Fibroblast of the aortic adventitia (primary cell): ENCODE measurements at regions not wholly inside any gene's neighbourhood (a gene's known extent, or its start where the extent isn't known, plus 50 kb on each side); places are given as distances from the start of the nearest gene placed in this dataset.

Source experiments
- DNase-seq: peaks from one replicate; pipeline ENCODE4 v3.0.0-alpha.2; 2010; ENCODE audit warnings: low read depth
- H3K4me3 ChIP-seq: 2 replicates; pipeline ENCODE4 v1.5.1; 2011; ENCODE audit warnings: low read depth, mild to moderate bottlenecking, control low read depth, low read length, moderate library complexity
- CTCF ChIP-seq: IDR thresholded peaks from 2 replicates; pipeline ENCODE4 v1.5.1; 2011; ENCODE audit warnings: mild to moderate bottlenecking, low read length, control low read depth, inconsistent platforms; ENCODE audit not compliant: insufficient read depth

GRCh38 chr11:115060840-115061239 is 382.5 kb downstream of the NXPE2 start:
- no peak for DNase-seq
- H3K4me3 ChIP-seq, result no peak overlapping the region
- no peak for TF ChIP-seq CTCF

- no peak for DNase-seq
- no peak overlapping the region for H3K4me3 ChIP-seq
- no peak for TF ChIP-seq CTCF
These were observed 387.0 kb downstream of the NXPE2 start for GRCh38 chr11:115065314-115065713.

- TF ChIP-seq CTCF, result no peak
- no peak overlapping the region for H3K4me3 ChIP-seq
- no peak for DNase-seq
These were observed 387.7 kb downstream of the NXPE2 start for GRCh38 chr11:115065830-115066664.

GRCh38 chr11:115067471-115067870 is 389.1 kb downstream of the NXPE2 start:
- TF ChIP-seq CTCF, result no peak
- H3K4me3 ChIP-seq, result no peak overlapping the region
- DNase-seq, result no peak

- no peak for TF ChIP-seq CTCF
- no peak for DNase-seq
- H3K4me3 ChIP-seq, result no peak overlapping the region
These were observed 389.7 kb downstream of the NXPE2 start for GRCh38 chr11:115067900-115068530.

GRCh38 chr11:115069599-115069998 is 391.3 kb downstream of the NXPE2 start:
- H3K4me3 ChIP-seq, result no peak overlapping the region
- TF ChIP-seq CTCF, result no peak
- DNase-seq, result no peak

- no peak overlapping the region for H3K4me3 ChIP-seq
- no peak for DNase-seq
- no peak for TF ChIP-seq CTCF
These were observed 397.0 kb downstream of the NXPE2 start for GRCh38 chr11:115075356-115075755.
